ENCODE measurements at regions not wholly inside any gene's neighbourhood (a gene's known extent, or its start where the extent isn't known, plus 50 kb on each side); places are given as distances from the start of the nearest gene placed in this dataset.

GRCh38 chr17:74078363-74078941 is 125.0 kb upstream of the RPL38 start:
- no peaks in the 10 kb centered on the region for H3K36me3 ChIP-seq (ENCODE audit: control insufficient read depth, insufficient read depth, low read length)
- DNase-seq (ENCODE audit: low read depth) = no peak
- no peak for TF ChIP-seq CTCF (IDR thresholded peaks at IDR 0.05; ENCODE audit: insufficient read depth, low read depth, low read length)
- ChIA-PET CTCF (no interaction called here), POLR2A (no interaction called here)
- no peak overlapping the region for H3K4me3 ChIP-seq (ENCODE audit: low read depth, low read length)
- no peaks in the 10 kb centered on the region for H3K27me3 ChIP-seq (ENCODE audit: control insufficient read depth, insufficient read depth, low read length)

- no peak for DNase-seq (ENCODE audit: low read depth)
- TF ChIP-seq CTCF (IDR thresholded peaks at IDR 0.05; ENCODE audit: insufficient read depth, low read depth, low read length) = no peak
- CTCF ChIA-PET = interaction anchor here (1.1 to 2.2 kb wide), 2 partner anchors 10 to 11 kb away, joined by 3 to 6 read pairs; no protein-coding TSS in a partner anchor
- POLR2A ChIA-PET = no interaction called here
- Histone ChIP-seq H3K4me3 (ENCODE audit: low read depth, low read length) (no peak overlapping the region), H3K36me3 (ENCODE audit: control insufficient read depth, insufficient read depth, low read length) (no peaks in the 10 kb centered on the region), H3K27me3 (ENCODE audit: control insufficient read depth, insufficient read depth, low read length) (no peaks in the 10 kb centered on the region)
Measured at GRCh38 chr17:74079537-74080300, 123.8 kb upstream of the RPL38 start.

GRCh38 chr17:74080656-74081582 is 122.6 kb upstream of the RPL38 start:
- no peak for DNase-seq (ENCODE audit: low read depth)
- Histone ChIP-seq H3K27me3 (ENCODE audit: control insufficient read depth, insufficient read depth, low read length) (no peaks in the 10 kb centered on the region), H3K36me3 (ENCODE audit: control insufficient read depth, insufficient read depth, low read length) (no peaks in the 10 kb centered on the region), H3K4me3 (ENCODE audit: low read depth, low read length) (no peak overlapping the region)
- ChIA-PET POLR2A (no interaction called here), CTCF (interaction anchor here (1.2 to 2.2 kb wide), 2 partner anchors 9 to 576 kb away, joined by 3 to 6 read pairs; no protein-coding TSS in a partner anchor)
- TF ChIP-seq CTCF (IDR thresholded peaks at IDR 0.05; ENCODE audit: insufficient read depth, low read depth, low read length) = no peak

DNA sequence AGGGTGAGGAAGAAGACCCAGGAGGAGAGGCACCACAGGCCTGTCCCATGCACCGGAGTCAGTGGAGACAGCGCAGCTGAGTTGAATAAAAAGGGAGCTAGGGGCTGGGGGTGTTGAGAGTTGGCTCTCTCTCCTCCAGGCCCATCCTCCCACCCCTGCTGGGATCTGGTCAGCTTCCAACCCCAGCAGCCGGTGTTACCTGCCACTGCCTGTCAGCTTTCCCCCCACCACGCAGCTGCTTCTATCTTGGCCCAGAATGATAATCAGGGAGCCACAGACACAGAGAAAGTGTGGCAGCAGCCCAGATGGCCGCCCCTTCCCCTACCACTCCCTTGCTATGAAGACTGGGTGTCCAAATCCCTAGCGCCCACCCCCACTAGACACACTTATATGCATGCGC is 120.6 kb upstream of the RPL38 start:
- H3K4me3 ChIP-seq (ENCODE audit: low read depth, low read length) = no peak overlapping the region
- no peak for TF ChIP-seq CTCF (IDR thresholded peaks at IDR 0.05; ENCODE audit: insufficient read depth, low read depth, low read length)
- ChIA-PET CTCF (no interaction called here), POLR2A (no interaction called here)
- DNase-seq (ENCODE audit: low read depth) = no peak
- no peaks in the 10 kb centered on the region for H3K36me3 ChIP-seq (ENCODE audit: control insufficient read depth, insufficient read depth, low read length)
- H3K27me3 ChIP-seq (ENCODE audit: control insufficient read depth, insufficient read depth, low read length) = no peaks in the 10 kb centered on the region

GRCh38 chr17:74083321-74083720 is 120.2 kb upstream of the RPL38 start:
- H3K36me3 ChIP-seq (ENCODE audit: control insufficient read depth, insufficient read depth, low read length) = no peaks in the 10 kb centered on the region
- no peak for DNase-seq (ENCODE audit: low read depth)
- no peaks in the 10 kb centered on the region for H3K27me3 ChIP-seq (ENCODE audit: control insufficient read depth, insufficient read depth, low read length)
- TF ChIP-seq CTCF (IDR thresholded peaks at IDR 0.05; ENCODE audit: insufficient read depth, low read depth, low read length) = no peak
- ChIA-PET CTCF (no interaction called here), POLR2A (no interaction called here)
- no peak overlapping the region for H3K4me3 ChIP-seq (ENCODE audit: low read depth, low read length)
